GM23248 (cell line): ENCODE measurements at regions not wholly inside any gene's neighbourhood (a gene's known extent, or its start where the extent isn't known, plus 50 kb on each side); places are given as distances from the start of the nearest gene placed in this dataset.

Experiments used
- EZH2 ChIP-seq: fragments of 200-600 bp; sonication (generic); IDR thresholded peaks from 2 replicates; pipeline ENCODE4 v1.6.1; 2018; ENCODE audit warnings: antibody characterized with exemption, mild to moderate bottlenecking; ENCODE audit not compliant: insufficient read depth, poor library complexity, severe bottlenecking
- EZH2phosphoT487 ChIP-seq: fragments of 200-600 bp; sonication (generic); IDR thresholded peaks from 2 replicates; pipeline ENCODE4 v1.6.1; 2018; ENCODE audit warnings: antibody characterized with exemption, moderate library complexity, mild to moderate bottlenecking, low read depth; ENCODE audit not compliant: insufficient read depth

- TF ChIP-seq EZH2 (no peak), EZH2phosphoT487 (no peak)
Measured at GRCh38 chr12:111186347-111186746, 182.5 kb downstream of the PHETA1 start.
